GM18873 (cell line): ENCODE measurements at regions not wholly inside any gene's neighbourhood (a gene's known extent, or its start where the extent isn't known, plus 50 kb on each side); places are given as distances from the start of the nearest gene placed in this dataset.

Experiments used
- ATAC-seq: cut with Tn5 transposase; IDR thresholded peaks from one replicate; pipeline ENCODE4 v1.9.1; 2021; ENCODE audit warnings: mild to moderate bottlenecking, moderate library complexity, moderate number of reproducible peaks; ENCODE audit not compliant: unreplicated experiment, low FRiP score

GRCh38 chr12:132409495-132410295, 80.3 kb upstream of the FBRSL1 start:
- ATAC-seq, result no peak

GRCh38 chr12:132408626-132409494, 79.5 kb upstream of the GALNT9 start:
- no peak for ATAC-seq

- ATAC-seq, result no peak
These were observed 78.6 kb upstream of the GALNT9 start for GRCh38 chr12:132407992-132408391.

- ATAC-seq, result no peak
These were observed 78.1 kb upstream of the GALNT9 start for GRCh38 chr12:132407451-132407961.

- ATAC-seq, result no peak
These were observed 77.4 kb upstream of the GALNT9 start for GRCh38 chr12:132406493-132407450.

GRCh38 chr12:132405742-132406251, 76.4 kb upstream of the GALNT9 start:
- no peak for ATAC-seq

GRCh38 chr12:132404951-132405741, 75.8 kb upstream of the GALNT9 start:
- ATAC-seq, result no peak

- ATAC-seq, result no peak
These were observed 75.1 kb upstream of the GALNT9 start for GRCh38 chr12:132404435-132404855.

GRCh38 chr12:132403636-132404434, 74.4 kb upstream of the GALNT9 start:
- no peak for ATAC-seq

GRCh38 chr12:132402831-132403416, 73.5 kb upstream of the GALNT9 start:
- no peak for ATAC-seq

- no peak for ATAC-seq
These were observed 72.6 kb upstream of the GALNT9 start for GRCh38 chr12:132401982-132402381.

GRCh38 chr12:132400011-132400641, 70.7 kb upstream of the GALNT9 start:
- no peak for ATAC-seq

GRCh38 chr12:132399092-132400010, 70.0 kb upstream of the GALNT9 start:
- no peak for ATAC-seq

- ATAC-seq, result no peak
These were observed 69.1 kb upstream of the GALNT9 start for GRCh38 chr12:132398386-132398991.

GRCh38 chr12:132397934-132398385, 68.6 kb upstream of the GALNT9 start:
- ATAC-seq, result no peak
